HCT116 (cell line): ENCODE measurements at regions not wholly inside any gene's neighbourhood (a gene's known extent, or its start where the extent isn't known, plus 50 kb on each side); places are given as distances from the start of the nearest gene placed in this dataset.

Source experiments
- ATAC-seq: fragments of 200-7000 bp; cut with Tn5 transposase; 2 replicates; pipeline ENCODE4 v1.9.1; 2020; ENCODE audit warnings: mild to moderate bottlenecking, moderate library complexity
- BruUV-seq: library from RNA; stranded (reverse); fragments of 400-500 nt; replicated peaks from 2 replicates; lab custom pipeline; 2021; lab: Mats Ljungman, UMichigan
- CTCF ChIA-PET: fragments of 300-600 bp; sonication (Branson Sonifier 250); formaldehyde crosslinking; loops from one replicate; lab custom pipeline; 2021; ENCODE audit warnings: antibody characterized with exemption; lab: Charles Lee
- POLR2A ChIA-PET: fragments of 300-600, 350-600 bp; sonication (Branson Sonifier 250); formaldehyde crosslinking; loops from one replicate; lab custom pipeline; 2021; ENCODE audit warnings: antibody characterized with exemption; lab: Charles Lee
- RAD21 ChIA-PET, 2 experiments: fragments of 300-600 bp; sonication (Branson Sonifier 250); formaldehyde crosslinking; loops; one replicate each; lab custom pipeline; 2023; ENCODE audit warnings: low total read pairs in 2 of 2; ENCODE audit not compliant: uncharacterized antibody in 2 of 2, unreplicated experiment in 2 of 2, low non-redundant PET in 1 of 2; lab: Charles Lee
- DNase-seq: peaks from one replicate; pipeline ENCODE4 v3.0.0-alpha.2; 2010; ENCODE audit warnings: low read depth, low spot score
- H2AFZ ChIP-seq: fragments of 200-600 bp; shearing (Covaris generic), sonication (generic); 2 replicates; pipeline ENCODE4 v1.6.1; 2017; ENCODE audit warnings: low read depth, mixed run types, mixed read lengths, antibody characterized with exemption, low read length; ENCODE audit not compliant: poor library complexity, severe bottlenecking
- H3K27ac ChIP-seq: 2 replicates; pipeline ENCODE4 v1.5.1; 2012; ENCODE audit warnings: low read depth, low read length
- H3K27me3 ChIP-seq: fragments of 200-600 bp; sonication (generic); 2 replicates; pipeline ENCODE4 v1.6.1; 2016; ENCODE audit warnings: mixed run types, low read length, mixed read lengths; ENCODE audit not compliant: insufficient read depth
- H3K36me3 ChIP-seq, 2 experiments: fragments of 200-500 bp in 1 of 2; fragments of 200-600 bp in 1 of 2; sonication (Bioruptor generic) in 1 of 2; sonication (generic) in 1 of 2; 2 replicates each; pipeline versions ENCODE4 v1.5.1 to v1.6.1; 2014 to 2016; ENCODE audit warnings: low read length in 2 of 2, inconsistent platforms in 1 of 2, mixed read lengths in 1 of 2, mixed run types in 1 of 2; ENCODE audit not compliant: insufficient read depth in 2 of 2, control insufficient read depth in 1 of 2
- H3K4me1 ChIP-seq, 2 experiments: fragments of 200-600 bp in 1 of 2; sonication (generic) in 1 of 2; 2 replicates each; pipeline versions ENCODE4 v1.5.1 to v1.6.1; 2012 to 2017; ENCODE audit warnings: low read length in 2 of 2, inconsistent platforms in 1 of 2, mild to moderate bottlenecking in 1 of 2, mixed read lengths in 1 of 2, mixed run types in 1 of 2, moderate library complexity in 1 of 2; ENCODE audit not compliant: insufficient read depth in 2 of 2, control insufficient read depth in 1 of 2
- H3K4me2 ChIP-seq: fragments of 200-600 bp; sonication (generic); 2 replicates; pipeline ENCODE4 v1.6.1; 2017; ENCODE audit warnings: mixed run types, low read length, mixed read lengths
- H3K4me3 ChIP-seq, 2 experiments: fragments of 200-600 bp in 1 of 2; sonication (generic) in 1 of 2; replicated peaks in 1 of 2; 2 replicates each; pipeline ENCODE4 v1.5.1; 2011 to 2016; ENCODE audit warnings: low read length in 2 of 2, control low read depth in 1 of 2, low read depth in 1 of 2, mild to moderate bottlenecking in 1 of 2, mixed read lengths in 1 of 2, mixed run types in 1 of 2
- H3K79me2 ChIP-seq: fragments of 200-600 bp; sonication (generic); 2 replicates; pipeline ENCODE4 v1.6.1; 2017; ENCODE audit warnings: mild to moderate bottlenecking, mixed run types, low read length, moderate library complexity, mixed read lengths; ENCODE audit not compliant: insufficient read depth
- H3K9ac ChIP-seq: fragments of 200-600 bp; sonication (generic); 2 replicates; pipeline ENCODE4 v1.6.1; 2016; ENCODE audit warnings: low read length, mixed read lengths
- H3K9me2 ChIP-seq: fragments of 200-600 bp; sonication (generic), shearing (Covaris generic); 2 replicates; pipeline ENCODE4 v1.6.1; 2017; ENCODE audit warnings: mixed run types, mild to moderate bottlenecking, moderate library complexity; ENCODE audit not compliant: insufficient read depth
- H3K9me3 ChIP-seq, 2 experiments: fragments of 200-500 bp in 1 of 2; fragments of 200-600 bp in 1 of 2; sonication (Bioruptor generic) in 1 of 2; sonication (generic) in 1 of 2; 2 replicates each; pipeline ENCODE4 v1.6.1; 2014 to 2017; ENCODE audit warnings: low read length in 2 of 2, mixed read lengths in 2 of 2, inconsistent platforms in 1 of 2, low read depth in 1 of 2, mild to moderate bottlenecking in 1 of 2, mixed run types in 1 of 2, moderate library complexity in 1 of 2; ENCODE audit not compliant: control insufficient read depth in 1 of 2, insufficient read depth in 1 of 2
- H4K20me1 ChIP-seq: fragments of 200-600 bp; sonication (generic), shearing (Covaris generic); 2 replicates; pipeline ENCODE4 v1.6.1; 2017; ENCODE audit warnings: mixed run types, mild to moderate bottlenecking, moderate library complexity; ENCODE audit not compliant: insufficient read depth
- CTCF ChIP-seq, 3 experiments: fragments of 200-600 bp in 1 of 3; sonication (generic) in 1 of 3; IDR thresholded peaks in 2 of 3; conservative IDR thresholded peaks in 1 of 3; 2 replicates each; pipeline ENCODE4 v1.5.1; 2012 to 2017; ENCODE audit warnings: low read depth in 2 of 3, low read length in 2 of 3, antibody characterized with exemption in 1 of 3, borderline replicate concordance in 1 of 3, control low read depth in 1 of 3, mild to moderate bottlenecking in 1 of 3, mixed read lengths in 1 of 3, mixed run types in 1 of 3, moderate library complexity in 1 of 3; ENCODE audit not compliant: insufficient read depth in 1 of 3
- EGR1 ChIP-seq: IDR thresholded peaks from 2 replicates; pipeline ENCODE4 v1.6.1; 2012; ENCODE audit warnings: low read depth
- EZH2 ChIP-seq: fragments of 200-600 bp; sonication (generic); IDR thresholded peaks from 2 replicates; pipeline ENCODE4 v1.6.1; 2017; ENCODE audit warnings: antibody characterized with exemption, mixed run types
- FOSL1 ChIP-seq: IDR thresholded peaks from 2 replicates; pipeline ENCODE4 v1.6.1; 2012; ENCODE audit warnings: low read depth
- RAD21 ChIP-seq: IDR thresholded peaks from 2 replicates; pipeline ENCODE4 v1.6.1; 2012; ENCODE audit warnings: low read depth, mild to moderate bottlenecking
- REST ChIP-seq: IDR thresholded peaks from 2 replicates; pipeline ENCODE4 v1.6.1; 2012; ENCODE audit warnings: low read depth
- SP1 ChIP-seq: IDR thresholded peaks from 2 replicates; pipeline ENCODE4 v1.6.1; 2012; ENCODE audit warnings: low read depth
- SRF ChIP-seq: IDR thresholded peaks from 2 replicates; pipeline ENCODE4 v1.6.1; 2012; ENCODE audit warnings: low read depth
- TCF7L2 ChIP-seq: IDR thresholded peaks from 2 replicates; pipeline ENCODE4 v1.7.0; 2011; ENCODE audit warnings: borderline replicate concordance, inconsistent platforms; ENCODE audit not compliant: insufficient read depth, insufficient read length; ENCODE audit errors: extremely low read depth
- YY1 ChIP-seq: IDR thresholded peaks from 2 replicates; pipeline ENCODE4 v1.6.1; 2011; ENCODE audit warnings: low read length, low read depth, moderate library complexity, mild to moderate bottlenecking; ENCODE audit not compliant: insufficient replicate concordance; ENCODE audit errors: extremely low read depth
- ZNF274 ChIP-seq: fragments of 200-500 bp; sonication (Bioruptor generic); IDR thresholded peaks from 2 replicates; pipeline ENCODE4 v1.6.1; 2014; ENCODE audit warnings: mild to moderate bottlenecking, low read depth, low read length, inconsistent platforms
- intact Hi-C: fragments of 100-400 bp; cut with micrococcal nuclease; formaldehyde crosslinking; loops from 2 replicates; pipeline ENCODE4 v1.10.0; 2022
- TF ChIP-seq, protein P1 (sequence below): IDR thresholded peaks from 2 replicates; pipeline ENCODE4 v1.6.1; 2012

DNA sequence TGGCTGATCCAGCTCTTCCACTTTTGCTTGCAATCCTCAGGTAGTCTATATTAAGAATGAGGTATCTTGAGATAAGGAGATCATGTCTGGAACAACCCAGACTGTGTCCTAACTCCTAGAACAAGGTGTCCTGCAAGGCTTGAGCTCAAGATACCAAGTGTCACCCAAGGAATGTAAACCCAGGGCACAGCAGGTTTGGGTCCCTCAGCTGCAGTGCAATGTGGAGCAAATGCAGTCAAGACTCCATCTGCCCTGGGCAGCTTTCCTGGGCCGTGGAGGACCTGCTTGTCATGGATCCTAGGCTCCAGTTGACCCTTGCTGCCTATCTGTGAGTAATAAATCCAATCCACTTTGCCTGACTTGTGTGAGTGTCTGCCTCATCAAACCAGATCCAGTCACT, 166.1 kb downstream of the OTOR start:
- no peaks in the 10 kb centered on the region for H3K4me1 ChIP-seq
- BruUV-seq = no TSS peak

More for the DNA sequence above, 166.1 kb downstream of the OTOR start:
- H3K4me3 ChIP-seq = no peak overlapping the region
- no peaks in the 10 kb centered on the region for H3K9me2 ChIP-seq
- H3K36me3 ChIP-seq = no peaks in the 10 kb centered on the region
- TF ChIP-seq TCF7L2 = no peak
- no peak for TF ChIP-seq SRF
- TF ChIP-seq REST = no peak
- TF ChIP-seq ZNF274 = no peak
- TF ChIP-seq EGR1 = no peak
- TF ChIP-seq RAD21 = no peak
- TF ChIP-seq EZH2 = no peak
- no peak for TF ChIP-seq CTCF (IDR thresholded peaks at IDR 0.05 in 2 of 3, conservative IDR thresholded peaks at IDR 0.05 in 1 of 3; ENCODE audit: borderline replicate concordance in 1 of 3, insufficient read depth in 1 of 3, low read depth in 2 of 3, low read length in 2 of 3)
- no peak for TF ChIP-seq FOSL1
- TF ChIP-seq YY1 = no peak
- TF ChIP-seq, protein P1, sequence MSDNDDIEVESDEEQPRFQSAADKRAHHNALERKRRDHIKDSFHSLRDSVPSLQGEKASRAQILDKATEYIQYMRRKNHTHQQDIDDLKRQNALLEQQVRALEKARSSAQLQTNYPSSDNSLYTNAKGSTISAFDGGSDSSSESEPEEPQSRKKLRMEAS = no peak
- TF ChIP-seq SP1 = no peak
- no peak overlapping the region for H2AFZ ChIP-seq
- H3K9ac ChIP-seq = no peak overlapping the region
- DNase-seq (no peak), ATAC-seq (no peak)
- CTCF ChIA-PET = interaction anchor here (1.7 kb wide), 1 partner anchor 10 kb away, joined by 5 read pairs; no protein-coding TSS in a partner anchor
- no peak overlapping the region for H3K27ac ChIP-seq
- H3K27me3 ChIP-seq = no peaks in the 10 kb centered on the region; the same call in 1 of the 2 replicates
- POLR2A ChIA-PET = no interaction called here
- H3K9me3 ChIP-seq = no peaks in the 10 kb centered on the region
- H3K79me2 ChIP-seq = no peaks in the 10 kb centered on the region
- RAD21 ChIA-PET = no interaction called here
- no peaks in the 10 kb centered on the region for H4K20me1 ChIP-seq
- intact Hi-C loops = no loop called here
- no peak overlapping the region for H3K4me2 ChIP-seq
